ENCODE measurements at regions not wholly inside any gene's neighbourhood (a gene's known extent, or its start where the extent isn't known, plus 50 kb on each side); places are given as distances from the start of the nearest gene placed in this dataset.

DNA sequence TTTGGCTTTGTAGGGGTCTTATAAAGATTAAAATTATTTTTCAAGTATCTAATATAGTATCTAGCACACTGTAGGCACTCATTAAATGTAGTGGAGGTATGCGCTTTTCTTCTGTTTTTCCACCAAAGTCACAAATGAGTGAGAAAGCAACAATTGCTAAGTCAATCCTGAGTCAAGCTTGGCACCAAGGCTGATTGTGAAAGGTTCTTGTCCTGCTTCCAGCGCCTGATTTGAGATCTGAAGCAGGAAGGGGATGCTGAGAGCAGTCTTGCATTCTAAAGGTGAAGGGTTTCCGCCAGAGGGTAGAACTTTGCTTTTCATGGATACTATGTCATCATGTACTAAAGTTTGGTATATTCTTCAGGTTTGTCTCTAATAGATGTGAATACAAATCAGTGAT is 64.9 kb upstream of the DAAM1 start (continued):
- TF ChIP-seq SIN3A (conservative IDR thresholded peaks at IDR 0.05 in 1 of 2, IDR thresholded peaks at IDR 0.05 in 1 of 2; ENCODE audit: low read depth in 1 of 2, low read length in 2 of 2) (no peak), TBP (IDR thresholded peaks at IDR 0.05; ENCODE audit: low read depth, low read length) (no peak), GTF2F1 (IDR thresholded peaks at IDR 0.05; ENCODE audit: borderline replicate concordance, low read depth, low read length) (no peak), BRCA1 (IDR thresholded peaks at IDR 0.05; ENCODE audit: low read depth, low read length) (no peak), PHF8 (conservative IDR thresholded peaks at IDR 0.05; ENCODE audit: low read depth, low read length) (no peak), RFX5 (IDR thresholded peaks at IDR 0.05; ENCODE audit: borderline replicate concordance, low read depth, low read length) (no peak), E2F6 (IDR thresholded peaks at IDR 0.05) (no peak)
